C4-2B (cell line): ENCODE measurements at regions not wholly inside any gene's neighbourhood (a gene's known extent, or its start where the extent isn't known, plus 50 kb on each side); places are given as distances from the start of the nearest gene placed in this dataset.

Source experiments
- CTCF ChIP-seq: fragments of 450-650 bp; conservative IDR thresholded peaks from 2 replicates; pipeline ENCODE4 v1.5.1; 2017; ENCODE audit warnings: mild to moderate bottlenecking
- ZFX ChIP-seq: fragments of 450-650 bp; IDR thresholded peaks from 2 replicates; pipeline ENCODE4 v1.6.1; 2017

GRCh38 chr1:219038398-219038797 is 135.3 kb upstream of the LYPLAL1 start:
- TF ChIP-seq CTCF (no peak), ZFX (no peak)
